HL-60/S4 treated with retinoic acid at 250 ng/mL for 4 days and 3 days (cell line): ENCODE measurements at regions not wholly inside any gene's neighbourhood (a gene's known extent, or its start where the extent isn't known, plus 50 kb on each side); places are given as distances from the start of the nearest gene placed in this dataset.
"Not testable (repeated sequence)": the region's sequence is repeated elsewhere in the genome, so short reads cannot be mapped to it uniquely, and the experiment has no call there.

Source experiments
- in situ Hi-C: fragments of 300-500 bp; cut with MboI; formaldehyde crosslinking; loops from 2 replicates; pipeline ENCODE4 v1.7.0; 2022; ENCODE audit warnings: low sequenced_read_pairs

DNA sequence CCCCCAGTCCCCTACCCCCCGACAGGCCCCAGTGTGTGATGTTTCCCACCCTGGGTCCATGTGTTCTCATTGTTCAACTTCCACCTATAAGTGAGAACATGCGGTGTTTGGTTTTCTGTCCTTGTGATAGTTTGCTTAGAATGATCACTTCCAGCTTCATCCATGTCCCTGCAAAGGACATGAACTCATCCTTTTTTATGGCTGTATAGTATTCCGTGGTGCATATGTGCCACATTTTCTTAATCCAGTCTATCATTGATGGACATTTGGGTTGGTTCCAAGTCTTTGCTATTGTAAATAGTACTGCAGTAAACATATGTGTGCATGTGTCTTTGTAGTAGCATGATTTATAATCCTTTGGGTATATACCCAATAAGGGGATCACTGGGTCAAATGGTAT, 208.2 kb upstream of the NEBL start:
- in situ Hi-C loops: not testable (repeated sequence)

DNA sequence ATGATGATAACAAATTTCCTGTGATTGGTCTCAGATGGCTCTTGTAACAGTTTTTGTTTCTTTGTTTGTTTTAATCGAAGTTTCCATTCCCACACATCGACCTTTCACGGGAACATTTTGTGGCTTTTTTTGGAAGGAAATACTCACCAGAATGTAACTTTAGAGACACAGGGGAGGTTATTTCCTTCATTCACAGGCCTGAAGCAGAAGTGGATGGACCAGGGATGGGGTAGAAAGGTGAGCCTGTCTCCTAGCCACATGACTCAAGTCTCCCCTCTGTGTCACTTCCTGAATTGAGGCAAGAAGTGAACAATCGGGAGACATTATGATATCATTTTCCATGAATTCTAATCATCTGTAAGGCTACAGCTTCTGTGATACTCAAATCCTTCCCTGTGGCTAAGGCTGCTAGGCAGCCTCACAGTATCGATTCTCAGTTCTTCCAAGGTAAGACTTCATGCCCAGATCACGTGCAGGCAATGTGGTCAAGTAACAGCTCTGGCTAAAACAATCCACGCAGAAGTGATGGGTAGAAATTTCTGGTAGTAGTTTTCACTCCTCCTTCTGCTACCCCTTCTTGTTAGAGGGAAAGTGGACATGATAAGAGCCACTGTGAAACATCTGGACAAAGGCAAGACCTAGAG, 203.9 kb upstream of the NEBL start:
- in situ Hi-C loops: no loop called here

DNA sequence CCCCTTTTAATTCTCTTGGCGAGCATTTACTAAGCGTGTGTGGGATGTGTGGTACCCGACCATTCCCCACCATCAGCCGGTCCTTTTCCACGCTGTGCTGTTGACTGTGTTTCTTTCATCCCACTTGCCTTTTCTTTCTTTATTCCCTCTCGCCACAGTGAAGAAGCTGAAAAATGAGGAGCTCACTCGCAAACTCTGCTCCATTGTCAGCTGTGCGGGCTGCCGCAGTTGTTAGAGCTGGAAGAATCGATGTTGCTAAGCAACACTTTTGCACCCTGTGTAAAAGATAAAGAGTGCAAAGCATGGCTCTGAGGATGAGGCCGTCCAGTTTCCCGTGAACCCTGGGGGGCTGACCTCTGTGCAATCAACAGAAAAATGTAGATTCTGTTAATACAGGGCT, 203.1 kb upstream of the NEBL start:
- in situ Hi-C loops: no loop called here

GRCh38 chr10:21099291-21100062, 202.4 kb upstream of the NEBL start:
- in situ Hi-C loops: no loop called here

DNA sequence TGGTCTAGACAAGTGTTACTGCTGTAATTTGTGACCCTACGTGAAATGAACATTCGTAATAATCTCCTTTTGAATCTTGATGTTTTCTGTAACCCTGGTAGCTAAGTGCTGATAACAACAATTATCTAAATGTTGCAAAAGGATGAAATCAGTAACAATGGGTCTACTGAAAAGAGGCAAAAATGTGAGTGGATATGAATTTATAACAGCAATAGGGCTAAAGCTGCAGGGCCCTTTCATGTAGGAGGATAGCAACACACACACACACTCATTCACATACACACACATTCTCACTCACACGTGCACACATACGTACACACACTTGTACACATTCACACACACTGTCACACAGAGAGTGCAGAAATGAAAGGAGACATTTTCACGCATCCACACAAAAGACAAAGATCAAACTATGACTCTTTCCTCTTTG, 200.8 kb upstream of the NEBL start:
- in situ Hi-C loops: no loop called here

DNA sequence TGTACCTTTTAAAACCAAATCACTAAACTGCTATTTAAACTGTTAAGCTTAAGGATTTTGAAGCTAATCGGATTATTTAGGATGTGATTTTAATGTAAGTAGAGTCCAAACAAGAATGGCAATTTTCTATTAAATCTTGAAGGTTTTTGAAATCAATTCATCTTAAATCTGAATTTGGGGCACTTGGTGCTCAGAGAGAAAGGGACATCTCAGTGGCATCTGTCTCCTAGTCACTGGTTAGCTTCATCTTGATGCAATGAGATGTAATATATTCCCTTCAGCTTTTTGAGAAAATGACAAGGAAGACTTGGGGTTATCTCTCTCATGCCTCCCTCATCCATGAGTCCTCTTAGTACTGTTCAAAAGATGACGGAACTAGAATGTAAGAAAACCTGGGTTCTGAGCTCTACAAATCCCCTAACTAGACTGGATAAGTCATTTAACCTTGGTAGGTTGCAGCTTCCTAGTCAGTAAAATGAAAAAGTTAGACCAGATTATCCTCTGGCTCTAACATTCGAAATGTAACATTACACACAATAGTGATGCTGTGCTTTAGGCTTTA, 198.5 kb upstream of the NEBL start:
- in situ Hi-C loops: no loop called here

DNA sequence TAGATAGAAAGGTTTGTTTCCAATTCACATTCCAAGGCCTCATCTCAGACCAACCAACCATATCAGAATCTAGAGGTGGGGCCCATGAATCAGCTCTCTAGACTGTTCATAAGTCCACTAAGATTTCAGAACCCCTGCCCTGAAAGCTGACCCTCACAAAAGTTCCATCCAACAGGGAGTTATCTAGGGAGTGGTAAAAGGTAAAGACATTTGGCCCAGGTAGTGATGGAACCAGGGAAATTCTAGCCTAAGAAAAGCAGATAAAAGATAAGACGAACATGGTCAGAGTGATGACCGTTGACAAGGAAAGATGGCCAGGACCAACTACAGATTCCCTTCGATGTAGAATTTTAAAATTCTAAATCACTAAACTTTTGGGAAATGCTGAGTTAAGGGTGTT, 198.0 kb upstream of the NEBL start:
- in situ Hi-C loops: no loop called here

- in situ Hi-C loops: no loop called here
Measured at GRCh38 chr10:21092683-21093524, 195.8 kb upstream of the NEBL start.

GRCh38 chr10:21090609-21091082, 193.5 kb upstream of the NEBL start:
- in situ Hi-C loops: no loop called here

DNA sequence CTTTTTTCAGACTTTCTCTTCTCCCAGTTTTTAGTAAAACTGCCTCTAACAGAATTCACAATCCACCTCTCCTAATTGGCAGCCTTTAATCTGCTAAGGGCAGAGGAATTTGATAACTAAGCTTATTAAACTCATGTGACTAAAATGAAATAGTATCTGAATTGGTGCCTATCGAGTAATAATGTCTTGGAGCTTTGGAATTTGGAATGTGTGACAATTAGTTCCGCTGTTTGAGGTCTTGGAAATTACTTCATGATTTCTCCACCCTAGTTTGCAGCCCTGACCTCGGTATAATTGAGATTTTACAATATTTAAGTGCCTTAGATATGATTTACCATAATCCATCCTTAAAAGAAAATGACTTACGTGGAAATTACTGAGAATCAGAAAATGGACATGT, 190.4 kb upstream of the NEBL start:
- in situ Hi-C loops: no loop called here

DNA sequence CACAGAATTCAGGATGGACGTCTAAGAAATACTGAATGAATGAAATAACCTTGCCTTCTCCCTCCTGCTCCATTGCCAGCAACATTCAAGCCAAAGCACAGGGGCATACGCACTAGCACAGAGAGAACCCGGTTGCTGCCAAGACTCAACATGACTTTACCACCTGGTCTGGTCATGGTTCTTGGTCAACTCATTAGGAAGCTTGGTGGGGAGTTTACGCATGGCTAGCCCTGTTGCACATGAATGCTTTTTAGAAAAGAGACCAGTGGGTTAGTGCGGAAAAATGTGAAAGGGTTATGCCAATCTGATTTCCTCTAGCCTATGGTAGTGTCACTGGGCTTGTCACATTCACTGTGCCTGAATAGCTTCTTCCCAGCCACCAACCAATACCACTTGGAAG, 187.6 kb upstream of the NEBL start:
- in situ Hi-C loops: no loop called here

- in situ Hi-C loops: no loop called here
Measured at GRCh38 chr10:21083861-21084260, 186.8 kb upstream of the NEBL start.

DNA sequence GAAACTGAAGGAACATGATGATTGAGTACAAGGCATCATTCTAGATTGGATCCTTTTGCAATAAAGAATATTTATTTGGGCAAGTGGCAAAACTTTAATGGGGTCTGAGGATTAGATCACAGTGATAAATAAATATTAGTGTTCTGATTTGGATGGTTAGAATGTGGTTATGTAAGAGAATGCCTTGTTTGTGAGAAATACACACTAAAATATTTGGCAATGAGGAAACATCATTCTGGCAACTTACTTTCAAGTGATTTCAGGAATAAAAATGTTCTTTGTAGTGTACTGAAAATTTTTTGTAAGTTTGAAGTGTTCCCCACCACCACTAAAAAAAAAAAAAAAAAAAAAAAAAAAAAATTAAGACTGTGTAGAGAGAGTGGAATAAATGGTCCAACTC, 185.1 kb upstream of the NEBL start:
- in situ Hi-C loops: no loop called here

GRCh38 chr10:21080261-21080660, 183.2 kb upstream of the NEBL start:
- in situ Hi-C loops: no loop called here

DNA sequence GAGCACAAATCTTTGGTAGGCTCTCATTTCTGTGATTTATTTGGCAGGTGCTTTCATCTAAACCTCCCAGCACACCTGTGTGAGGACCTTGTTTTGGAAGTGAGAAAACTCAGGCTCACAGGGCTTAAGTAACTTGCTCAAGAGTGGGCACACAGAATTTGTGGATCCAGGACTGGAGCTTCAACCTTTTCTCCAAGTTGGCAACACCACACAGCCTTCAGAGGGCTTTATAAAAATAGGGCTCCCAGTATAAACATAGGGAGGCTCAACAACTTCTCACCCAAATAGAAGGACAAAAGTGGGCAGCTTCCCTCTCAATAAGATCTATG, 182.2 kb upstream of the NEBL start:
- in situ Hi-C loops: loop anchor here (10.0 kb wide), 1 partner anchor 186 kb away; no protein-coding TSS in a partner anchor

DNA sequence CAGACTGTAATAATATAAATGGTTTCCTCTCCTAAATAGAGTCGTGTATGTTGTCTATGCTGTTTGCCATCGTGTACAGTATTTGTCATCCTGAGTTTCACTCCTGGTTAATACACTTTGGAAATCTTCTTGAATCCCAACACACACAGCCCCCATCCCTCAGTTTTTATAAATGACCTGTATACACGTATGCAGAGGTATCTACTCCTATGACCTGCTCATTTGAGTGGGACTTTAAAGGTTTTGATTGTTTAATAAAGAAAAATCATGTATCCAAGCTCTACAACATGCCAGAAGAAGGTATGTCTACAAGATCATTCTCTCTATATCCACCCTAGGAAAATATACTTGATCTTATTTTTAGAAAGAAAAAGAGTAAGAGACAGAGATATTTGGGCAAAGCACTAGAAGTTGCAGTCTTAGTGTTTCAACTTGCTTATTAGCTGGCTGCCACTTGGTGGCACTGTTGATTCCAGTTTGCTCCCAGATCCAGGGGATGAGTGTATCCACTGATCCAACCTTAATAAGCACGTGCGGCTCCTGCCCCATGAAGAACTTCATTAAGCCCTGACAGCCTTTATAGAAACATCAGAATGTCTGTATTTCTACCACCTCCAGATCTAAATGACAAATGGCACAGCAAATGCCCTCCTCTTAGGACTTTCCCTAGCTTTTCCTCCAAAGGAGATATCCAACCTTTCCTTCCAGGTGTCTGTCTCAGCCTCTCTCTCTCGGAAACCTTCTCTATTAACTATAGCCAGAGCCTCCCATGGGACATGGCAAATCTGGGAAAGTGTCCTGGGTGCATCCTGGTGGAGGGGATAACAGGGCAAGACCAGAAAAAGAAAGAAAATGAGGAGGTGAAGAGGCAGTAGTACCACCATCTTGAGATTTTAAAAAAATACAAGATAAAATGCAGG, 181.6 kb upstream of the NEBL start:
- in situ Hi-C loops: loop anchor here (10.0 kb wide), 1 partner anchor 186 kb away; no protein-coding TSS in a partner anchor

DNA sequence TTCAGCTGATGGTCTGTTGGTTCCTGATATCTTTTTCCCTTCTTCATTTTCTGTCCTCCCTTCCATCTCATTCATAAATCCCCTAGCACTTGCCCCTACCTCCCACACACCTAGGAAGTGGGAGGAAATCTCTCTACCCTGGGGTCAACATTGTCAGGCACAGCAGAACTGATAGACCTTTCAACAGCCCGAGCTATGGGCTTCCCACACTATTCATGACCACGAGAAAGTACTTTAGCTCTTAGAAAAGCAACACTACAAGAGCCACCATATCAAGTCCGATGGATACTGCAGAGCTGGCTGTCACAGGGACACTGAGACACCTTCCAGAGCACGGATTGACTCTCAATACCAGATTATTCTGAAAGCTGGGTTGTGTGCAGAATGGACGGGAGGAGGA, 180.6 kb upstream of the NEBL start:
- in situ Hi-C loops: loop anchor here (10.0 kb wide), 1 partner anchor 187 kb away; no protein-coding TSS in a partner anchor

DNA sequence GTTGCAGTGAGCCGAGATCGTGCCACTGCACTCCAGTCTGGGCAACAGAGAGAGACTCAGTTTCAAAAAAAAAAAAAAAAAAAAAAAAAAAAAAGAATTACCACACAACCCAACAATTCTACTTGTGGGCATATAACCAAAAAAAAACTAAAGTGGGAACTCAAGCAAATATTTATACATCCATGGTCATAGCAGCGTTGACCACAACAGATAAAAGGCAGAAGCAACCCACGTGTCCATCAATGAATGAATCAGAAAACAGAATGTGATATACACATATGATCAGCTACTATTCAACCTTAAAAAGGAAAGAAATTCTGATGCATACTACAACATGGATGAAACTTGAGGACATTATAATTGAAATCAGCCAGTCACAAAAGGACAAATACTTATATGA, 179.3 kb upstream of the NEBL start:
- in situ Hi-C loops: loop anchor here (10.0 kb wide), 1 partner anchor 188 kb away; no protein-coding TSS in a partner anchor

DNA sequence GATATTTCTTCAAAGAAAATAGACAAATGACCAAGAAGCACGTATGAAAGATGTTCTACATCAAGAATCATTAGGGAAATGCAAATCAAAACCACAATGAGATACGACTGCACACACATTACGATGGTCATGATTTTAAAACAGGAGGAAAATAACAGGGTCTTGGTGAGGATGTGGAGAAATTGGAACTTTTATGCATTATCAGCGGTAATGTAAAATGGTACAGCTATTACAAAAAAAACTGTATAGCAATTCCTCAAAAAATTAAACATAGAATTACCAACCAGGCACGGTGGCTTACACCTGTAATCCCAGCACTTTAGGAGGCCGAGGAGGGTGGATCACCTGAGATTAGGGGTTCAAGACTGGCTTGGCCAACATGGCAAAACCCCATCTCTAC, 178.8 kb upstream of the NEBL start:
- in situ Hi-C loops: loop anchor here (10.0 kb wide), 1 partner anchor 189 kb away; no protein-coding TSS in a partner anchor
